ENCODE measurements at regions not wholly inside any gene's neighbourhood (a gene's known extent, or its start where the extent isn't known, plus 50 kb on each side); places are given as distances from the start of the nearest gene placed in this dataset.

DNA sequence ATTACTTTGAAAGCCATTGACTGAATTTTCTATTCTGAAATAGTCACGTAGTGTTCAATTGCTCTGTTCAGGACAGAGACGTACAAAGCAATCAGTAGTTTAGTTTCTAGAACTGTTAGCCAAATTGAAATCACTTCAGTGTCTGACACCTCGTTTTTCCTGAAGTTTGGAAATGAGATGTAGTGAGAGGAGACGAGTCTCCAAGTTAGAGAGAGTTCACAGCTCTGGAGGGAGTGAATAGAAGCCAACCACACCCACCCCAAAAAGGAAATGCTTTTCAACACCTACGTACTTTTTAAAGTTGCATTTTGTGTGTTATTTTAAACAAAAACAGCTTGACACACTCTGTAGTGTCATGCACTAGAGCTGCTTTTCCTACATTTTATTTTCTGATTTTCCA lies 296.0 kb downstream of the ADGRG6 start:
- H3K4me3 Mint-ChIP-seq = no peak overlapping the region
- H3K27ac Mint-ChIP-seq = no peak overlapping the region
- H3K36me3 Mint-ChIP-seq = no peaks in the 10 kb centered on the region
- no peak for ATAC-seq
- no peaks in the 10 kb centered on the region for H3K4me1 Mint-ChIP-seq
- no peak for DNase-seq (ENCODE audit: low spot score in 2 of 2)
- H3K9me3 Mint-ChIP-seq = peaks cover 2% of the 10 kb centered on the region

DNA sequence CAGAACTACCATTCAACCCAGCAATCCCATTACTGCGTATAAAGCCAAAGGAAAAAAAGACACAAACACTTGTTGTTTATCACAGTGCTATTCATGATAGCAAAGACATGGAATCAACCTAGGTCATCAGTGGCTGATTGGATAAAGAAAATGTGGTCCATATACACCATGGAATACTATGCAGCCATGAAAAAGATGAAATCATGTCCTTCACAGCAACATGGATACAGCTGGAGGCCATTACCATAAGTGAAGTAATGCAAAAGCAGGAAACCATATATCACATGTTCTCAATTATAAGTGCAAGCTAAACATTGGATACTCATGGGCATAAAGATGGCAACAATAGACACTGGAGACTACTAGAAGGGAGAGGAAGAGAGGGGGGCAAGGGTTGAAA lies 299.6 kb downstream of the ADGRG6 start:
- Mint-ChIP-seq H3K9me3 (peaks cover 2% of the 10 kb centered on the region), H3K4me3 (no peak overlapping the region), H3K4me1 (no peaks in the 10 kb centered on the region), H3K27ac (no peak overlapping the region), H3K36me3 (no peaks in the 10 kb centered on the region)
- ATAC-seq (no peak), DNase-seq (ENCODE audit: low spot score in 2 of 2) (no peak)

DNA sequence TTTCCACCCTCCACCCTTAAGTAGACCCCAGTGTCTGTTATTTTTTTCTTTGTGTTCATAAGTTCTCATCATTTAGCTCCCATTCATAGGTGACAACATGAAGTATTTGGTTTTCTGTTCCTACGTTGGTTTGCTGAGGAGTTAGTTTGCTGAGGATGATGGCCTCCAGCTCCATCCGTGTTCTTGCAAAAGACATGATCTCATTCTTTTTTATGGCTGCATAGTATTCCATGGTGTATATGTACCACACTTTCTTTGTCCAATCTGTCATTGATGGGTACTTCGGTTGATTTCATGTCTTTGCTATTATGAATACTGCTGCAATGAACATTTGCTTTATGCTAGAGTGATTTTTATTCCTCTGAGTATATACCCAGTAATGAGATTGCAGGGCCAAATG lies 301.2 kb downstream of the ADGRG6 start:
- DNase-seq (ENCODE audit: low spot score in 2 of 2) (no peak), ATAC-seq (no peak)
- Mint-ChIP-seq H3K4me1 (no peaks in the 10 kb centered on the region), H3K27ac (no peak overlapping the region), H3K4me3 (no peak overlapping the region), H3K36me3 (no peaks in the 10 kb centered on the region), H3K9me3 (peaks cover 2% of the 10 kb centered on the region)

DNA sequence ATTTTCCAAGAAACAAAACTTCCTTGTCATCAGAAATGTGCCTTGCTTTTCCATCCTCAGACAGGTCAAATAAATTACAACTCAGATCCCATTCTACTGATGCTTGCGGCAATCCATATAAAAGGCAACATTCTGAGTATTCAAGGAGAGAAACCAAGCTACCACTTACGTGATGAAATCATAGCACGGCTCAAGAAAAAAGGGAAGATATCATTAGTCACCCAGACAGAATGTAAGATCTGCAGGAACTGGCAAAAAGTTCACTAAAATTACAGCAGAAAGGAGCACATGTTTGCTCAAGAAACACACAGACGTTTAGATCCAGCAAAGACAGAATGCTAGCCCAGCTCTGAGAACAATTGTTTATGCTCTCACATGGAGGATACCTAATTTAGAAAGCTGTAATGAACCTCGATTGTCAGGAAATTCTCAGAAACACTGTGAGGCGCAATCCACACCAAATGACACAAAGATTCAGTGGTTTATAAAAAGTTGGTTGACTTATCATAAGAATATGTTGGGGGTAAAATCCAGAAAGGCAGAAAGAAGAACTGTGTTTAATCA lies 304.2 kb downstream of the ADGRG6 start:
- ATAC-seq (no peak), DNase-seq (ENCODE audit: low spot score in 2 of 2) (no peak)
- no peaks in the 10 kb centered on the region for H3K9me3 Mint-ChIP-seq
- H3K36me3 Mint-ChIP-seq = no peaks in the 10 kb centered on the region
- no peaks in the 10 kb centered on the region for H3K4me1 Mint-ChIP-seq
- no peak overlapping the region for H3K4me3 Mint-ChIP-seq
- no peak overlapping the region for H3K27ac Mint-ChIP-seq

DNA sequence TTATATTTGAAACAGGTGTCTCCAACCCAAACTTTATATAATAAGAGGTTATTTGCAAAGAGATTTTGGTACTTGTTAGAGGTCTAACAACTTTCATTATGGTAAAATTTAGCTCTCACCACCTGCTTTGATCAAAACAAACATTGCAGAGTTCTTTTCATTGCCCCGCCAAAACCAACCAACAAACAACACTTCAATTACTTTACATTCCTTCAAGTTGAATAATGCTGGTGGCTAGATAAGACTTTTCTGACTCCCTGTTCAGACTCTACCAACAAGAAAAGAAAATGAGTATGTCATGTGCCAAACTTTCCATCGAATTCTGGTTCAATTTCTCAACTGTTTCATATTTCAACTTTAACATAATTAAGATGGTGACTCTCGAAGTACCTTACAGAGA lies 311.1 kb downstream of the ADGRG6 start:
- DNase-seq (ENCODE audit: low spot score in 2 of 2) (no peak), ATAC-seq (no peak)
- H3K9me3 Mint-ChIP-seq = no peaks in the 10 kb centered on the region
- H3K36me3 Mint-ChIP-seq = no peaks in the 10 kb centered on the region
- no peaks in the 10 kb centered on the region for H3K4me1 Mint-ChIP-seq
- H3K4me3 Mint-ChIP-seq = no peak overlapping the region
- no peak overlapping the region for H3K27ac Mint-ChIP-seq

DNA sequence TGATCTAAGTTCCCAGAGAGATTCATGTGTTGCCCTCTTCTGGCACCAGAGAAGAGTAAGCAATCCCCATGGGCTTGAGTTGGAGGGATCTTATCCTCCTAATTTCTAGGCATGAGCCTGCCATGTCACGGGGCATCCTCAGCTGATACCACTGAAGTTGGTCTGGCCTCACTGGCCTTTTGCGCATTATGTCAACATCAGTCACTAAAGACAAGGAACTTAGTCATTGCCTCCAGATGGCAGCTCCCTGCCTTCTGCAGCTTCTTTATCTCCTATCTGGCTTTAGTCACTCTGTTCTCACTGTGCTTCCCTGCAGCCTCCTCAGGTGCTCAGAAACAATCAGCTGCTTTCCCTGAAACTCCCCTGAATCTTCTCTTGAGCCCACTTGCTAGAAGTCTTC lies 312.2 kb downstream of the ADGRG6 start:
- Mint-ChIP-seq H3K4me3 (no peak overlapping the region), H3K9me3 (no peaks in the 10 kb centered on the region), H3K27ac (no peak overlapping the region), H3K4me1 (no peaks in the 10 kb centered on the region), H3K36me3 (no peaks in the 10 kb centered on the region)
- no peak for ATAC-seq
- DNase-seq (ENCODE audit: low spot score in 2 of 2) = no peak

DNA sequence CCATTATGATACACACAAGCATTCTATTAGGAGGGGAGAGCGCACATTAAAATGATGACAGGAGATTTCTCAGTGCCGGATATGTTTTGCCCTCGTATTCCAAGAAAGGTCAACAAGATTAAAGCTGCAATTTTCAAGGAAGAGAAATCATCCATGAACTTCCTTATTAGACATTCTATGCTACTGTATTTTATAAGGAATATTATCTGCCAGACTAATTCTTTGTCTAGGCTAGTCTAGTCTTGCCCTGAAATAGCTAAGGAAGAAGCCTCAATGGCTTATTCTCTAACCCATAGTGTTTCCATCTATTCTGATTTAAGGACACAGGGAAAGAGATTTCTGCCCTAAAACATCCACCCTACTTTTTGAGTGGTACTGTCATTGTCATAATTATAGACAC lies 315.4 kb downstream of the ADGRG6 start:
- Mint-ChIP-seq H3K9me3 (no peaks in the 10 kb centered on the region), H3K27ac (no peak overlapping the region), H3K36me3 (no peaks in the 10 kb centered on the region), H3K4me3 (no peak overlapping the region), H3K4me1 (no peaks in the 10 kb centered on the region)
- no peak for DNase-seq (ENCODE audit: low spot score in 2 of 2)
- ATAC-seq = no peak

DNA sequence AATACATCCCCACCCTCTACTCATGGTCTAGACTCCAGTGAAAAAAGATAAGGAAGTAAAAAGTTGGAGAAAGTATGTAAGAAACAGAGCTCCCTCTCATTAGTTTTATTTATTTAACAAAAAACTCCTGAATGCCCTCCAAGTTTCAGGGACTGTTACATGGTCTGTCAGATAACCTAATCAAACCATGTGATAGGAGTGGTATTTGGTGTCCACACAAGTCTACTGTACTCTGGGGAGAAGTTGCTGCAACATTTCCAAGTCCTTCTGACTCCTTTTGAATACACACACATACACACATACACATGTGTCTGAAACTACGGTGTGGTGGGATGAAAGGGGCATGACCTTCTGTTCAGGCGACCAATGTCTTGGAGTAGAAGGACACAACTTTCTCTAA lies 320.0 kb downstream of the ADGRG6 start:
- H3K27ac Mint-ChIP-seq = no peak overlapping the region
- no peaks in the 10 kb centered on the region for H3K4me1 Mint-ChIP-seq
- H3K9me3 Mint-ChIP-seq = no peaks in the 10 kb centered on the region
- no peaks in the 10 kb centered on the region for H3K36me3 Mint-ChIP-seq
- DNase-seq (ENCODE audit: low spot score in 2 of 2) = no peak
- no peak for ATAC-seq
- no peak overlapping the region for H3K4me3 Mint-ChIP-seq

DNA sequence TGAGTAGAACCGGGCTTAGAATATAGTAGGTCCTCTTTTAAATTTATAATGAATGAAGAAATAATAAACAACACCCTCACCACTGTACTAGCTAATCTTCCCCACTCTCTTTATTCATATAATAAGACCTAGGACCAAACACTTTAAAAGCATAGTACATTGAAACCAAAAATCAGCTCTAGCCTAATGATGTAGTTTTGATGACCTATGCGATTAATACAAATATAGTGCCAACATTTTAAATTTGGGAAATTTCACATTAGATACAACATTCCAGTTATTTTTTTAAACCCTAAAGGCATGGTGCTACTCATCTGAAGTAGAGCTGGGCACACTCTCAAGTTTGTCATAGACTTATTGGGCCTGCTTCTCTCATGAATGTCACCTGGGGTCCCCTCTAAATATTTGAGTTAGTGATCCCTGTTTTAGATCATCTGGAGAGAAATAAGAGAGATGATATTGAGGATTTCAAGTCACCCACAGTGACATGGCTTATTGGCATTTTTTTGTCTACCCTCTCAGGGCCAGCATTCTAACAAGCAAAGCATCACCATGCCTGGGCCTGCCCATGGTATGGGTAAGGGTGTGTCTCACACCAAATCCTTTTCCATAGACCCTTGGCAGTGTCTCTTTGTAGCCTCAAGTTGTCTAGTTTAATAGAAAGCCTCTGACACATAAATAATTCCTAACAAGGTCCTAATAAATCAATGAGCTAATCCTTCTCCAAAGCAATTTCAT lies 319.8 kb downstream of the HIVEP2 start:
- H3K9me3 Mint-ChIP-seq = no peaks in the 10 kb centered on the region
- DNase-seq (ENCODE audit: low spot score in 2 of 2) (no peak), ATAC-seq (no peak)
- no peak overlapping the region for H3K27ac Mint-ChIP-seq
- H3K4me3 Mint-ChIP-seq = no peak overlapping the region
- no peaks in the 10 kb centered on the region for H3K36me3 Mint-ChIP-seq
- no peaks in the 10 kb centered on the region for H3K4me1 Mint-ChIP-seq

DNA sequence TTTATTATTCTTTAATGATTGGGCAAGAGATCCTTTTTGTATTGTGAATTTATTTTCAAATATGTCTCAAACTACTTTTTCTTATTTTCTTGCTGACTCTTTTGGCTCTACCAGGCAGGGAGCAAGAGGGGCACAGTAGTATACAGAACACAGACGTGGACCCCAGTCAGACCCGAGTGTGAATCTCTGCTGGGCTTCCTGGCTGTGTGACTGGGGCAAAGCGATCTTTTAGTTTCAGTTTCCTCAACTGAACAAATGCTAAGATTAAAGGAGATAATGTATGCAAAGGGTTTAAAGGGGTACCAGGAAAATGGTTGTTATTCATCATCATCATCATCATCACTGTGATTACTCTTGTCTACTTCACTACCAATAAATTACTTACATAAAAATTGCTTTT lies 317.5 kb downstream of the HIVEP2 start:
- Mint-ChIP-seq H3K36me3 (no peaks in the 10 kb centered on the region), H3K4me1 (no peaks in the 10 kb centered on the region), H3K27ac (no peak overlapping the region), H3K9me3 (no peaks in the 10 kb centered on the region), H3K4me3 (peak overlapping the region; percentile 45)
- DNase-seq (ENCODE audit: low spot score in 2 of 2) = no peak
- ATAC-seq = no peak

DNA sequence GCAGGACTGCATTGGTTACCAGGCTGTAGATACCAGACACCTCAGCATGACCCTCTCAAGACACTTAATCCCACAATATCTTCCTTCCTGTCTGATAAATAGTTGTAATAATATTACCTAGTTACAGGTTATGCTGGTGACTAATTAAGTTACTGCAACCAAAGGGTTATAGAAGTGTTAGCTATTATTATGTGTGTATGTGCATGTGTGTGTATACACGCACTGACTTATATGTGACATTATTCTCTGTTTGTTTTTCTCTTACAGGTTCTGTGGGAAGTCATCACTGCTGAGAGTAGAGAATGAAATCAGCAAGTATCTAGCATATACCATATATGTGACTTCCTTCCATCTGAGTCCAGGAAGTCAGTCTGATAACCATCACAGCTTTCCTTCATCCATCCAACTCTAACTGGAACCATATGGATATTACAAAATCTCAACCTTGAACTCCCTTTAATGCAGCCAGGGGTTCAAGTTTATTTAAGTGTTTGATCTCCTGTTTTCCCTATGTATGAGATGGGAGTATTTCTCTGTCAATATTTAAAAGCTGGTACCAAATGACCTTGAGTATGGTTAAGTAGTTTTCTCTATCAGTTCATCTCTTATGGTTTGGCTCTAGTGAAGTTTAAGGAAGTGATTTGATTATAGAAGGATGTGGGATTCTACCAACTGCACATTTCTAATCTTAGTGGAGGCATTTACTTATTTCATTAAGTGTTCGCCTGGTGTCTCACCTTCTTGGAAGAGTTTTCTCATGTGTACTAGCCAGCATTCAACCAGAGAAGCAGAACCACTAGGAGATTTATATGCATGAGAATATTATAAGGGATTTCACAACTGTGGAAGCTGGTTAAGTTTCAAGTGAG lies 313.2 kb downstream of the HIVEP2 start:
- Mint-ChIP-seq H3K9me3 (no peaks in the 10 kb centered on the region), H3K36me3 (no peaks in the 10 kb centered on the region), H3K27ac (no peak overlapping the region), H3K4me3 (no peak overlapping the region), H3K4me1 (peaks cover 6% of the 10 kb centered on the region)
- ATAC-seq (peak; percentile 36), DNase-seq (ENCODE audit: low spot score in 2 of 2) (no peak)

DNA sequence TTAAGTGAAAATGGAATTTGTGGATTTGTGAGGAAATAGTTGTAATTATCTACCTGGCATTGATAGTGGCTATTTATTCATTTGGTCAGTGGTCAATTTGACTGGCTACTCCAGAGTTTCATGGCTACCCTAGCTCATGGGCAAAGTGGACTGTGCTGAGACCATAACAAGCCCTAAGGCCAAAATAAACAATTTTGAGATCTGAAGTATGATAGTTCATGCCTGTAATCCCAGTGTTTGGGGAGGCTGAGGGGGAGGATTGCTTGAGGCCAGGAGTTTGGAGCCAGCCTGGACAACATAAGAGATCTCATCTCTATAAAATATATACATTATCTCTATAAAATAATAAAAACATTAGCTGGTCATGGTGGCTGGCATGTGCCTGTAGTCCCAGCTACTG lies 311.7 kb downstream of the HIVEP2 start:
- DNase-seq (ENCODE audit: low spot score in 2 of 2) = no peak
- no peaks in the 10 kb centered on the region for H3K9me3 Mint-ChIP-seq
- no peak overlapping the region for H3K4me3 Mint-ChIP-seq
- no peak for ATAC-seq
- no peaks in the 10 kb centered on the region for H3K36me3 Mint-ChIP-seq
- peaks cover 6% of the 10 kb centered on the region for H3K4me1 Mint-ChIP-seq
- no peak overlapping the region for H3K27ac Mint-ChIP-seq

DNA sequence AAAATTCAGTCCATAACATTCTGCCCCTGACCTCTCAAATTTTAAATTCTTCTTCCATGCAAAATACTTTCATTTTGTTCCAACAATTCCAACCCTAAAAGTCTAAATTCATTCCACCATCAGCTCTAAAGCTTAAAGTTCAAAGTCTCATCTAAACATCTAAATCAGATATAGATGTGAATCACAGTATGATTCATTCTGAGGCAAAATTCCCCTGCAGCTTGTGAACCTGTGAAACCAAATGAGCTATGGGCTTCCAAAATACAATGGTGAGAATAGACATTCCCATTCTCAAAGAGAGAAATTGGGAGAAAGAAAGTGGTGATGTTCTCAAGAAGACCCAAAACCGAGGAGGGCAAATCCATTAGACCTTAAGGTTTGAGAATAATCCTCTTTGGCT lies 309.8 kb downstream of the HIVEP2 start:
- no peak for ATAC-seq

DNA sequence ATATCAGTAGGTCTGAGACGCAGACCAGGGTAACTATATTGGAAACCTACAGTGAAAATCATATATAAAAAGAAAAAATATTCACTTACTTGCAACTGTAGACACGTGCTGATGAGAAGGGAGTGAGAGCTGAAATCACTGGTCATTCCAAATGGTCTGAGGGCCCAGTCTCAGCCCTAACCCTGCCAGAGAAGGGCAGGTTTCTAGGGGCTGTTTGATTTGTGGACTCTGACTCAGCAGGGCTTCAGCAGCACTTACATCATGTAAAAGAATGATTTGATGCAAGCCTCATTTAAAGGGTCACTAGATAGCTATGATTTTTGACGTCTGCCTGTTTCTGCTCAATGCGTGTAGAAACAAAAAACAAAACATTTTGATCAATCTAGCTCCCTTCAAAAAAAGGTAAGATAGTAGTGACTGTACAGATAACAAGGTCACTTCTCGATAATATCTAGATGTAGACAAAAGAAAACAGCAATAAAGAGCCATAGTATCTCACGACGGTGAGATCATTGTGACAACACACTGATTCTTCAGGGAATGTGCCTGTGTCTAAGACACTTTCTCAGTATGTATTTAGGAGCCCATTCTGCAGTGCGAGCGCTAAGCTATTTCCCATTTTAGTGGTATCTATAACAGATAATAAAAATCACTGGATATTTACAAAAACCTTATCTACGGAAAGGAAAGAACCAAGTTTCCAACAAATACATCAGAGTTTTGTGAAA lies 307.2 kb downstream of the HIVEP2 start:
- ATAC-seq (no peak), DNase-seq (ENCODE audit: low spot score in 2 of 2) (no peak)
- Mint-ChIP-seq H3K4me1 (peaks cover 6% of the 10 kb centered on the region), H3K9me3 (no peaks in the 10 kb centered on the region), H3K27ac (no peak overlapping the region), H3K36me3 (no peaks in the 10 kb centered on the region), H3K4me3 (no peak overlapping the region)

More for the DNA sequence above, 309.8 kb downstream of the HIVEP2 start:
- DNase-seq (ENCODE audit: low spot score in 2 of 2) = no peak
- Mint-ChIP-seq H3K9me3 (no peaks in the 10 kb centered on the region), H3K36me3 (no peaks in the 10 kb centered on the region), H3K4me1 (peaks cover 6% of the 10 kb centered on the region), H3K4me3 (no peak overlapping the region), H3K27ac (no peak overlapping the region)

DNA sequence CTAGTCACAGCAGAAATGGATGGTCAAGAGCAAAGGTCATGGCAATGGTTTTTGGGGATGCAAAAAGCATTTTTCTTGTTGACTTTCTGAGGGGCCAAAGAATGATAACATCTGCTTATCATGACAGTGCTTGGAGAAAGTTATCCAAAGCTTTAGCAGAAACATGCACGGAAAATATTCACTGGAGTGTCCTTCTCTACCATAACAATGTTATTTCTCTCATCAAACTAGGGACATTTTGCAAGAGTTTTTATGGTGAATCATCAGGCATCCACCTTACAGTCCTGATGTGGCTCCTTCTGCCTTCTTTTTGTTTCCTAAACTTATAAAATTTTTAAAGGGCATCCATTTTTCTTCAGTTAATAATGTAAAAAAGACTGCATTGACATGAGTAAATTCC lies 302.3 kb downstream of the HIVEP2 start:
- Mint-ChIP-seq H3K4me3 (no peak overlapping the region), H3K36me3 (no peaks in the 10 kb centered on the region), H3K9me3 (no peaks in the 10 kb centered on the region), H3K27ac (no peak overlapping the region), H3K4me1 (no peaks in the 10 kb centered on the region)
- ATAC-seq (no peak), DNase-seq (ENCODE audit: low spot score in 2 of 2) (no peak)
